ENCODE measurements at regions not wholly inside any gene's neighbourhood (a gene's known extent, or its start where the extent isn't known, plus 50 kb on each side); places are given as distances from the start of the nearest gene placed in this dataset.

- Mint-ChIP-seq H3K4me1 (ENCODE audit: insufficient read depth, unreplicated experiment) (peaks cover 16% of the 10 kb centered on the region), H3K4me3 (ENCODE audit: unreplicated experiment) (no peak overlapping the region), H3K36me3 (ENCODE audit: insufficient read depth, unreplicated experiment) (no peaks in the 10 kb centered on the region), H3K9me3 (ENCODE audit: unreplicated experiment) (peaks cover 15% of the 10 kb centered on the region), H3K27me3 (ENCODE audit: insufficient read depth, unreplicated experiment) (no peaks in the 10 kb centered on the region), H3K27ac (ENCODE audit: low read depth, unreplicated experiment) (no peak overlapping the region)
- intact Hi-C loops (cut with micrococcal nuclease) = no loop called here
- TF ChIP-seq CTCF (IDR thresholded peaks at IDR 0.05; ENCODE audit: unreplicated experiment) = no peak
- BruUV-seq (replicated peaks) = no TSS peak
- DNase-seq (ENCODE audit: unreplicated experiment) = no peak
- CTCF ChIA-PET = interaction anchor here (0.6 to 0.7 kb wide), 2 partner anchors 29 to 222 kb away, joined by 3 read pairs; no protein-coding TSS in a partner anchor
- POLR2A ChIA-PET = no interaction called here
These were observed 58.3 kb upstream of the LHFPL2 start for GRCh38 chr5:78706825-78707224.

- CTCF ChIA-PET = interaction anchor here (0.7 kb wide), 1 partner anchor 42 kb away, joined by 3 read pairs; no protein-coding TSS in a partner anchor
- peaks cover 19% of the 10 kb centered on the region for H3K4me1 Mint-ChIP-seq (ENCODE audit: insufficient read depth, unreplicated experiment)
- intact Hi-C loops (cut with micrococcal nuclease) = no loop called here
- H3K9me3 Mint-ChIP-seq (ENCODE audit: unreplicated experiment) = peaks cover 15% of the 10 kb centered on the region
- POLR2A ChIA-PET = no interaction called here
- no peak overlapping the region for H3K4me3 Mint-ChIP-seq (ENCODE audit: unreplicated experiment)
- BruUV-seq (replicated peaks) = no TSS peak
- no peak overlapping the region for H3K27ac Mint-ChIP-seq (ENCODE audit: low read depth, unreplicated experiment)
- no peak for DNase-seq (ENCODE audit: unreplicated experiment)
- no peak for TF ChIP-seq CTCF (IDR thresholded peaks at IDR 0.05; ENCODE audit: unreplicated experiment)
- H3K27me3 Mint-ChIP-seq (ENCODE audit: insufficient read depth, unreplicated experiment) = no peaks in the 10 kb centered on the region
- H3K36me3 Mint-ChIP-seq (ENCODE audit: insufficient read depth, unreplicated experiment) = peaks cover 4% of the 10 kb centered on the region
These were observed 57.8 kb upstream of the LHFPL2 start for GRCh38 chr5:78706381-78706780.

GRCh38 chr5:78705826-78706225 is 57.3 kb upstream of the LHFPL2 start:
- peaks cover 11% of the 10 kb centered on the region for H3K9me3 Mint-ChIP-seq (ENCODE audit: unreplicated experiment)
- no peak for TF ChIP-seq CTCF (IDR thresholded peaks at IDR 0.05; ENCODE audit: unreplicated experiment)
- H3K27ac Mint-ChIP-seq (ENCODE audit: low read depth, unreplicated experiment) = no peak overlapping the region
- intact Hi-C loops (cut with micrococcal nuclease) = no loop called here
- DNase-seq (ENCODE audit: unreplicated experiment) = no peak
- no peaks in the 10 kb centered on the region for H3K27me3 Mint-ChIP-seq (ENCODE audit: insufficient read depth, unreplicated experiment)
- BruUV-seq (replicated peaks) = no TSS peak
- peaks cover 20% of the 10 kb centered on the region for H3K4me1 Mint-ChIP-seq (ENCODE audit: insufficient read depth, unreplicated experiment)
- ChIA-PET POLR2A (no interaction called here), CTCF (interaction anchor here (0.7 kb wide), 1 partner anchor 41 kb away, joined by 3 read pairs; no protein-coding TSS in a partner anchor)
- H3K36me3 Mint-ChIP-seq (ENCODE audit: insufficient read depth, unreplicated experiment) = peaks cover 4% of the 10 kb centered on the region
- no peak overlapping the region for H3K4me3 Mint-ChIP-seq (ENCODE audit: unreplicated experiment)

- no peak overlapping the region for H3K4me3 Mint-ChIP-seq (ENCODE audit: unreplicated experiment)
- CTCF ChIA-PET = interaction anchor here (1.0 kb wide), 1 partner anchor 20 kb away, joined by 3 read pairs; no protein-coding TSS in a partner anchor
- H3K27me3 Mint-ChIP-seq (ENCODE audit: insufficient read depth, unreplicated experiment) = no peaks in the 10 kb centered on the region
- no peak for DNase-seq (ENCODE audit: unreplicated experiment)
- no peak for TF ChIP-seq CTCF (IDR thresholded peaks at IDR 0.05; ENCODE audit: unreplicated experiment)
- POLR2A ChIA-PET = interaction anchor here (1.3 to 4.7 kb wide), 2 partner anchors 23 to 63 kb away, joined by 5 to 46 read pairs; no protein-coding TSS in a partner anchor
- intact Hi-C loops (cut with micrococcal nuclease) = no loop called here
- BruUV-seq (replicated peaks) = no TSS peak
- H3K36me3 Mint-ChIP-seq (ENCODE audit: insufficient read depth, unreplicated experiment) = peaks cover 4% of the 10 kb centered on the region
- H3K9me3 Mint-ChIP-seq (ENCODE audit: unreplicated experiment) = peaks cover 8% of the 10 kb centered on the region
- H3K4me1 Mint-ChIP-seq (ENCODE audit: insufficient read depth, unreplicated experiment) = peaks cover 49% of the 10 kb centered on the region
- H3K27ac Mint-ChIP-seq (ENCODE audit: low read depth, unreplicated experiment) = peak overlapping the region; percentile 72
These were observed 53.3 kb upstream of the LHFPL2 start for GRCh38 chr5:78701795-78702410.

Data from MCF 10A (cell line).